Left ventricle myocardium inferior (tissue), 1 donor: ENCODE measurements at regions not wholly inside any gene's neighbourhood (a gene's known extent, or its start where the extent isn't known, plus 50 kb on each side); places are given as distances from the start of the nearest gene placed in this dataset.
"Not testable (repeated sequence)": the region's sequence is repeated elsewhere in the genome, so short reads cannot be mapped to it uniquely, and the experiment has no call there.

ENCODE experiments used
- DNase-seq: peaks from one replicate; pipeline ENCODE4 v3.0.0-alpha.2; 2020
- H3K27ac ChIP-seq: fragments of 200-600 bp; replicated peaks from 2 replicates; pipeline ENCODE4 v1.8.0; 2021
- H3K27me3 ChIP-seq: fragments of 200-600 bp; 2 replicates; pipeline ENCODE4 v1.8.0; 2021; ENCODE audit warnings: low read depth
- H3K36me3 ChIP-seq: fragments of 200-600 bp; 2 replicates; pipeline ENCODE4 v1.8.0; 2021
- H3K4me1 ChIP-seq: fragments of 200-600 bp; 2 replicates; pipeline ENCODE4 v1.8.0; 2021
- H3K4me3 ChIP-seq: fragments of 200-600 bp; 2 replicates; pipeline ENCODE4 v1.8.0; 2021; ENCODE audit warnings: mild to moderate bottlenecking, moderate library complexity
- H3K9me3 ChIP-seq: fragments of 200-600 bp; replicated peaks from 2 replicates; pipeline ENCODE4 v1.8.0; 2021
- intact Hi-C: fragments of 100-400 bp; cut with micrococcal nuclease; formaldehyde crosslinking; loops from one replicate; pipeline ENCODE4 v1.11.0; 2022
- TF ChIP-seq, protein P1 (sequence below): fragments of 200-600 bp; IDR thresholded peaks from 2 replicates; pipeline ENCODE4 v1.8.0; 2021; ENCODE audit warnings: antibody characterized with exemption, mild to moderate bottlenecking, borderline replicate concordance
- donor health status: DM: no; HTN: yes; CAD: no; lungs with severe emphysema.

DNA sequence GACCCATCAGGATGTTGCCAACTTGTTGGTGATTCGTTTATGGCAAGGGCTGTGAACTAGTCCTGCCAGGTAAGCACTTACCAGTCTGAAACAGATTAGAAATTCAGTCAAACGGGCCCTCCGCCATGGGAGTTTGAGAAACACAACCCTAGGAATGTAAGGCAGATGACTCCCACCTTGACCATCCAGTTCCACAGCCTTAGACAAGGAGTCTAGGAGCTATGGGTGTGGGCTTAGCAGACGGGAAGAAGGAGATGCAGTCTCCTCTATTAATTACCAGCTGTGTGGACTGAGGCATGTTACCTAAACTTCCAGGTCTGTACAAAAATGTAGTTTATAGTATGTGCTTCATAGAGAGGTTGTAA is 319.4 kb upstream of the NCKAP5 start:
- peaks cover 13% of the 10 kb centered on the region for H3K27me3 ChIP-seq
- peaks cover 6% of the 10 kb centered on the region for H3K4me1 ChIP-seq
- TF ChIP-seq, protein P1, sequence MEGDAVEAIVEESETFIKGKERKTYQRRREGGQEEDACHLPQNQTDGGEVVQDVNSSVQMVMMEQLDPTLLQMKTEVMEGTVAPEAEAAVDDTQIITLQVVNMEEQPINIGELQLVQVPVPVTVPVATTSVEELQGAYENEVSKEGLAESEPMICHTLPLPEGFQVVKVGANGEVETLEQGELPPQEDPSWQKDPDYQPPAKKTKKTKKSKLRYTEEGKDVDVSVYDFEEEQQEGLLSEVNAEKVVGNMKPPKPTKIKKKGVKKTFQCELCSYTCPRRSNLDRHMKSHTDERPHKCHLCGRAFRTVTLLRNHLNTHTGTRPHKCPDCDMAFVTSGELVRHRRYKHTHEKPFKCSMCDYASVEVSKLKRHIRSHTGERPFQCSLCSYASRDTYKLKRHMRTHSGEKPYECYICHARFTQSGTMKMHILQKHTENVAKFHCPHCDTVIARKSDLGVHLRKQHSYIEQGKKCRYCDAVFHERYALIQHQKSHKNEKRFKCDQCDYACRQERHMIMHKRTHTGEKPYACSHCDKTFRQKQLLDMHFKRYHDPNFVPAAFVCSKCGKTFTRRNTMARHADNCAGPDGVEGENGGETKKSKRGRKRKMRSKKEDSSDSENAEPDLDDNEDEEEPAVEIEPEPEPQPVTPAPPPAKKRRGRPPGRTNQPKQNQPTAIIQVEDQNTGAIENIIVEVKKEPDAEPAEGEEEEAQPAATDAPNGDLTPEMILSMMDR: no peak
- no peak for DNase-seq
- intact Hi-C loops: loop anchor here (5.0 kb wide), 3 partner anchors 225 to 560 kb away; no protein-coding TSS in a partner anchor
- H3K36me3 ChIP-seq: no peaks in the 10 kb centered on the region
- no peak overlapping the region for H3K27ac ChIP-seq
- H3K9me3 ChIP-seq: no peaks in the 10 kb centered on the region
- H3K4me3 ChIP-seq: no peak overlapping the region

DNA sequence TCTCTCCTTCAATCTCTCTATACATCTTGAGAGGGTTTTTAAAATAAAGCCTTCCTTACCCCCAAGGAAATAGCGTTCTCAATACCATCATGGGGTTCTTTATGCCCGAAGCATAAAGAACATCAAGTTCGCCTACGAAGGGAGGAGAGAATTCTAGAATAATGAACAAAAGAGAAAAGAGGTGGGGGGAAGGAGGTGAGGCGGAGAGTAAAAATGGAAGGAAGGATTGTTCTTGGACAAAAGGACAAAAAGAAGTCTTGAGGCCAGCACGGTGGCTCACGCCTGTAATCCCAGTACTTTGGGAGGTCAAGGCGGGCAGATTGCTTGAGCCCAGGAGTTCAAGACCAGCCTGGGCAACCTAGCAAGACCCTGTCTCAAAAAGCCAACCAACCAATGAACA is 319.8 kb upstream of the NCKAP5 start:
- intact Hi-C loops: loop anchor here (5.0 kb wide), 3 partner anchors 224 to 559 kb away; no protein-coding TSS in a partner anchor
- Histone ChIP-seq H3K27ac (no peak overlapping the region), H3K4me3 (no peak overlapping the region), H3K27me3 (peaks cover 17% of the 10 kb centered on the region), H3K4me1 (peaks cover 6% of the 10 kb centered on the region), H3K9me3 (no peaks in the 10 kb centered on the region), H3K36me3 (no peaks in the 10 kb centered on the region)
- TF ChIP-seq, protein P1: no peak
- DNase-seq: no peak

DNA sequence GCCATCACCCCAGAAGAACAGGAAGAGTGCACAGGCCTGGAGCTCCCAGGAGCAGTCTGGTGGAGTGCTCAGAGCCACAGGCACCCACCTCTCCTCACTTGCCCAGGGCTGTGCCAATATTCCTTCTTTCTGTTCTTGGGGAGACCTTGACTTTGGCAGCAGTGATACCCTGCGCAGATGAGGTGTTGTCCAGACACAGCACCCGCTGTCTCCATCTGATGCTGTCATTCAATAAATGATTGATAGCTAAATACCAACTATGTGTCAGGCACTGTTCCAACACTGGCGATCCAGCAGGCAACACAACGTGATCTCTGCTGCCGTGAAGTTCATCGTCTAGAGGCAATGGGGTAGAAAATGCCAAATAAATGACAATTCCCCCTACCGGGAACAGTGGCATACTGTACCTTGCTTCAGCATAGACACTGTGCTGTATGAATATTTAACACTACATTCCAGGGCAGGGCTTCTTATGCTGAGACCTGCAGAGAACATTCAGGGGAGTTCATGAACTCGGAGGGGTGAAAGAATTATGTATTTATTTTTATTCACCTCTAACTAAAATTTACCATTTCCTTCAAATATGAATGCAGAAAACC is 320.5 kb upstream of the NCKAP5 start:
- Histone ChIP-seq H3K4me1 (peaks cover 6% of the 10 kb centered on the region), H3K9me3 (no peaks in the 10 kb centered on the region), H3K27ac (no peak overlapping the region), H3K4me3 (no peak overlapping the region), H3K36me3 (no peaks in the 10 kb centered on the region), H3K27me3 (peaks cover 17% of the 10 kb centered on the region)
- TF ChIP-seq, protein P1: no peak
- intact Hi-C loops: loop anchor here (5.0 kb wide), 3 partner anchors 224 to 559 kb away; no protein-coding TSS in a partner anchor
- DNase-seq: no peak

DNA sequence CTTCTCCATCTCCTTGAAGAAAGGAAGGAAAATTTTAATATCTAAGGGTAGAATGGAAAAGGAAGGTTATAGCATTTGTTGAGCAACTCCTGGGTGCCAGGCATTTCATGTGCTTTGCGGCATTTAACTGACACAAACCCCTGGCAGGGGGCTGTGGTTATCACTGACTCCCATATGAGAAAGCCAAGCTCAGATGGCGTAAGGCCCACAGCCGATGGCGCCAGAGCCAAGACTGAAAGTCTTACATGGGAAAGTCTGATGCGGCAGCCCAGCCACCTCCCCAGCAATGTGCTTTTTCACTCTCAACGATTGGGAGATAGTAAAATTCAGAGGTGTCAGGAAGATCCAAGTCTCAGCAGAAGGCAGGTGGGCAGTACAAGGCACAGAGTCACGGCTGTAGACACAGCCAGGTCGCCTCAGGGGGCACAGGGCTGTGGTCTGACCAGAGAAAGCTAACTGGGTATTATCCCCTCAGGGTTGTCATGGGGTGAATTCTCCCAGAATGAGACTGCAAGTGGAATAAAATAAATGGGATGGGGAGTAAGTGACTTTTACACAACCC is 324.2 kb upstream of the NCKAP5 start:
- Histone ChIP-seq H3K9me3 (peaks cover 6% of the 10 kb centered on the region), H3K27me3 (peaks cover 5% of the 10 kb centered on the region), H3K4me1 (no peaks in the 10 kb centered on the region), H3K36me3 (no peaks in the 10 kb centered on the region), H3K4me3 (no peak overlapping the region), H3K27ac (no peak overlapping the region)
- TF ChIP-seq, protein P1: no peak
- intact Hi-C loops: no loop called here
- DNase-seq: no peak

DNA sequence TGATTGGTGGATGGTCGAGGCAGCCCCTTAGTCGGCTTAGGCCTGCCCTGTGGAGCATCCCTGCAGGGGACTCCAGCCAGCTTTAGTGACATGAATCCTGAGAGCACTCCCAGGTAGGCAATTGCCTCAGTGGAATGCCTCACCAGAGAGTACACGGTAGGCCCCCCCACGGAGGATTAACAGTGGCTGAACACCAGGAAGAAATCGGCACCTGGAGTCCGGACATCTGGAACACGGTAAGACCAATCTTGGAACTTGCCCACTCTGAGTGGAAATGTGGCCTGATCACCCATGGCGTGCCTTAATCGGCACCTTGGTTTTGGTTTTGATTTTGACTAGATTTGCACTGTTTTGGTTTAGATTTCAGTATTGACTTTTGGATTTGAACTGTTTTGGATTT is 326.2 kb upstream of the NCKAP5 start:
- intact Hi-C loops: no loop called here
- no peaks in the 10 kb centered on the region for H3K36me3 ChIP-seq
- no peak for DNase-seq
- TF ChIP-seq, protein P1: no peak
- H3K27me3 ChIP-seq: peaks cover 6% of the 10 kb centered on the region
- no peaks in the 10 kb centered on the region for H3K4me1 ChIP-seq
- H3K9me3 ChIP-seq: peaks cover 6% of the 10 kb centered on the region
- no peak overlapping the region for H3K27ac ChIP-seq
- H3K4me3 ChIP-seq: no peak overlapping the region

DNA sequence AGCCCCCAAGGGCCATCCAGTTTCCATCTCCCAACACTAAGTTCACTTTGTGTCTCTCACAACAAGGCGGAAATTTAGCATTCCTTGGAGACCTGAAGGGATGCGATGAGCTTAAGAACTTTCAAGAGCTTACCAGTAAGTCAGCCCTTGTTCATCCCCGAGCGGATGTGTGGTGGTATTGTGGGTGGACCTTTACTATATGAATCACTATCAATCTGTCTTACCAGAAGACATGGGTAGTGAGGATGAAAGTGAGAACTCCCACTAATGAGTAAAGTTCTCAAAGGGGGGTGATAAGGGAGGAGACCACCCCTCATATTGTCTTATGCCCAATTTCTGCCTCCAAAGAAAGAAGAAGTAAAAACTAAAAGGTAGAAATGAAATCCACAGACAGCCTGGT is 329.6 kb upstream of the NCKAP5 start:
- H3K36me3 ChIP-seq, H3K9me3 ChIP-seq, intact Hi-C loops, H3K27ac ChIP-seq, DNase-seq, H3K4me3 ChIP-seq, H3K4me1 ChIP-seq: not testable (repeated sequence)
- H3K27me3 ChIP-seq: peaks cover 16% of the 10 kb centered on the region
